ENCODE measurements at regions not wholly inside any gene's neighbourhood (a gene's known extent, or its start where the extent isn't known, plus 50 kb on each side); places are given as distances from the start of the nearest gene placed in this dataset.

DNA sequence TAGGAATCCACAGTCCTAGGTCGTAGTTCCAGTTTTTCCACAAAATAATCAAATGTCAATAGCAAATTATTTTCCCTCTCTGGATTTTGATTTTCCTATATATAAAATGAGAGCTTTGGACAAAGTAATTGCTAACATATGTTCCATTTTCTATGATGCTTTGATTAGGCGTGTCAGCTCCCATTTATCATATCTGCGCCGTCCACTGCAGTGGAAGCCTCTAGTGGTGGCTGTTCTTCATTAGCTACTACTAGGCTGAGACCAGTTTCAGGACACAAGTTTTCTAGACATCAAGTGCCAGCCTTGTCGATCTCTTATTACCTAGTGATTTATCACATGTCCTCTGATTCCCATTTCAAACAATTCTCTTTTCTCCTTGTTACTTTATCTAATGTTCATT is 271.5 kb downstream of the TUSC7 start:
- Histone ChIP-seq H3K4me3 (no peak overlapping the region), H3K27ac (no peak overlapping the region), H3K9me3 (peaks cover 3% of the 10 kb centered on the region), H3K27me3 (ENCODE audit: insufficient read depth in 3 of 3, low read length in 2 of 3) (no peaks in the 10 kb centered on the region), H3K36me3 (ENCODE audit: insufficient read depth in 1 of 2, low read depth in 1 of 2) (no peaks in the 10 kb centered on the region), H3K4me1 (no peaks in the 10 kb centered on the region)
- ATAC-seq: no peak
- intact Hi-C loops (cut with DNase I): no loop called here
- TF ChIP-seq CTCF (IDR thresholded peaks at IDR 0.05): no peak
- 66 to 76% (median 70%) methylated on average over 5 of the region's 5 CpGs for WGBS, 3 donors
- DNase-seq: no peak

- no peak overlapping the region for H3K27ac ChIP-seq
- H3K36me3 ChIP-seq (ENCODE audit: insufficient read depth in 1 of 2, low read depth in 1 of 2): no peaks in the 10 kb centered on the region
- H3K27me3 ChIP-seq (ENCODE audit: insufficient read depth in 3 of 3, low read length in 2 of 3): no peaks in the 10 kb centered on the region
- DNase-seq (no peak), ATAC-seq (no peak)
- H3K9me3 ChIP-seq: peaks cover 3% of the 10 kb centered on the region
- H3K4me1 ChIP-seq: no peaks in the 10 kb centered on the region
- TF ChIP-seq CTCF (IDR thresholded peaks at IDR 0.05): no peak
- H3K4me3 ChIP-seq: no peak overlapping the region
- intact Hi-C loops (cut with DNase I): no loop called here
These were observed 274.7 kb downstream of the TUSC7 start for GRCh38 chr3:116984301-116984700.

GRCh38 chr3:116994351-116994879 is 284.8 kb downstream of the TUSC7 start:
- Histone ChIP-seq H3K4me3 (no peak overlapping the region), H3K9me3 (no peaks in the 10 kb centered on the region), H3K36me3 (ENCODE audit: insufficient read depth in 1 of 2, low read depth in 1 of 2) (no peaks in the 10 kb centered on the region), H3K27ac (no peak overlapping the region), H3K27me3 (ENCODE audit: insufficient read depth in 3 of 3, low read length in 2 of 3) (no peaks in the 10 kb centered on the region), H3K4me1 (no peaks in the 10 kb centered on the region)
- intact Hi-C loops (cut with DNase I): no loop called here
- WGBS, 3 donors: 56 to 65% (median 61%) methylated on average over 3 of the region's 3 CpGs
- TF ChIP-seq CTCF (IDR thresholded peaks at IDR 0.05): no peak
- DNase-seq (no peak), ATAC-seq (no peak)

DNA sequence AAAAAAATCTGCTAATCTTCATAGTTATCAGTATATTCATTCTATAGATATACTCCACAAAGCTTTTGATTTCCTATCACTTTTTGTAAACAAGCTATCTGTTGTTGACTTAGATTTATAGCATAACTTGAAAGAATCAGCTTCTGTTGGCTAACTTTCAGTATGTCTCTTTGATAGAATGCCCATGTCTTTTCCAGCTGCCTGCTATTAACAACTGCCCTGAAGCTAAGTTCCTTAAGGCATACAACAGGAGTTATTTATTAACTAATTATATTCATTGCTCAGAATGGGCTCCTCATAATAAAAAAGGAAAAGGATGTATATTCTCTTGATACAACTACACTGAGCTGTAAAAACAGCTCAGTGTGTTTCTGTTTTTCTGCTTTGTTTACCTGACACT is 293.9 kb downstream of the TUSC7 start:
- Histone ChIP-seq H3K36me3 (ENCODE audit: insufficient read depth in 1 of 2, low read depth in 1 of 2) (no peaks in the 10 kb centered on the region), H3K27me3 (ENCODE audit: insufficient read depth in 3 of 3, low read length in 2 of 3) (no peaks in the 10 kb centered on the region), H3K4me1 (no peaks in the 10 kb centered on the region), H3K9me3 (no peaks in the 10 kb centered on the region), H3K27ac (no peak overlapping the region), H3K4me3 (no peak overlapping the region)
- intact Hi-C loops (cut with DNase I): no loop called here
- no peak for ATAC-seq
- no peak for TF ChIP-seq CTCF (IDR thresholded peaks at IDR 0.05)
- no peak for DNase-seq

GRCh38 chr3:117005274-117005673 is 295.7 kb downstream of the TUSC7 start:
- WGBS, 3 donors: 23 to 27% (median 25%) methylated on average over 2 of the region's 2 CpGs
- Histone ChIP-seq H3K4me3 (no peak overlapping the region), H3K9me3 (no peaks in the 10 kb centered on the region), H3K36me3 (ENCODE audit: insufficient read depth in 1 of 2, low read depth in 1 of 2) (no peaks in the 10 kb centered on the region), H3K27ac (no peak overlapping the region), H3K27me3 (ENCODE audit: insufficient read depth in 3 of 3, low read length in 2 of 3) (no peaks in the 10 kb centered on the region), H3K4me1 (no peaks in the 10 kb centered on the region)
- ATAC-seq (no peak), DNase-seq (no peak)
- no peak for TF ChIP-seq CTCF (IDR thresholded peaks at IDR 0.05)
- intact Hi-C loops (cut with DNase I): no loop called here
